ENCODE measurements at regions not wholly inside any gene's neighbourhood (a gene's known extent, or its start where the extent isn't known, plus 50 kb on each side); places are given as distances from the start of the nearest gene placed in this dataset.

DNA sequence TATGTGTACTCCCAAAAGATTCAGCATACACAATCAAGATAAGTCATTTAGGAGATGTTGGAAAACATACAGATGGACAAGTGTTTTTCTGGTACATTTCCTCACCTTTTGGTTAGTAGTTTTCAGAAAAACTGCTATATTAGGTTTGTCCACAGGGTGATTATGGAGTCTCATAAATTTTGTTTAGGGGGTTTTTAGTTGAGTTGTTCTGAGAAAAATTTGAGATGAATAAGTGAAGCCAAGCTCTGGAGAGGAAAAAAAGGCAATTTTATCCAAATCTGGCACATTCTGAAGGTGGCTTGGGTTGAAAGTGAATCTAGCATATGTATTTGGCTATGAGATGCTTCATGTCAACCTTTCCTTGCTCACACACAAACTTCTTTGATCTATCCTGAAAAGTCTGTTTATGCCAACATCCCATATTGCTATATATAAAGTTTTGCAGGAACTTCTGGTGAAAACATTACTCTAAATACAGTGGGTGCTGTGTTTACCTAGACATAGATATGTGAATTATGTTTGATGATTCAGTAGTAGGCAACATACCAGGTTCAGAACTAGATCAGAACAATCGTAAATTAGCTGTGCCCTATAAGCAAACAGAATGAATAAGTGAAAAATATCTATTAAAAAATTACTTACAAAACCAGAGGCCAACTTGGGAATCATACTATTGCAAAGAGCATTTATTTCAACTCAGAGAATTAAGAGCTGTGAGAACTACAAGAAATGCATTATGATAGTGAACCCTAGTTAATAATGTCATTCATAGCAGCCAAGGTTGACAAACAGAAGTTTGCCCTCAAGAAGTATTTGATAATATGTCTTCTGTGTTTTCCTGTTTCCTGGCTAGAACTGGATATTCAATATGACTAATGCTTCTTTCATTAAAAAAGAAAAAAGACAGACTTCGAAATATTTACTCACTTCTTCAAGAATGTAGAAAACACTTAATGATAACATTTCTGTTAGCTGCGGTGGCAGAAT lies 552.0 kb downstream of the IRS1 start:
- in situ Hi-C loops (cut with MboI; ENCODE audit: low sequenced_read_pairs) = no loop called here
- DNase-seq (ENCODE audit: low spot score in 2 of 2) = no peak
- Histone ChIP-seq H3K4me1 (no peaks in the 10 kb centered on the region), H3K27me3 (ENCODE audit: low read depth) (no peaks in the 10 kb centered on the region), H3K9me3 (no peaks in the 10 kb centered on the region), H3K4me3 (no peak overlapping the region), H3K36me3 (replicated peaks) (no peaks in the 10 kb centered on the region)

DNA sequence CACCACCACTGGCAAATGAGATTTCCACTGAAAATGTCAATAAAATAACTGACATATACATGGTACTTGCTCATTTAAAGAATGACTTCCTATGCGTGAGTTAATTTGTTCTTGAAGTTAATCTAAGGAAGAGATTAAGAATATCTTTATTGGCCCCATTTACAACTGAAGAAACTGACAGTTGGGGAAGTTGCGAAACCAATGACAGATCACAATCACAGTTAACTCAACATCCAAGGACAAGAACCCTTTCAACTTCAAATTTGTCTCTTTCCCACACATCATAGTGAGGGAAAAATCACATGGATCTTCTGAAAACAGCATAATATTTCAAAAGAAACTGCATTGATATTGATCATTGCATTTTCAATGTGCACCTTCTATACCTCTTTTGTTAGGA lies 565.4 kb downstream of the IRS1 start:
- H3K27me3 ChIP-seq (ENCODE audit: low read depth) = no peaks in the 10 kb centered on the region
- no peaks in the 10 kb centered on the region for H3K36me3 ChIP-seq (replicated peaks)
- H3K4me3 ChIP-seq = no peak overlapping the region
- no peak for DNase-seq (ENCODE audit: low spot score in 2 of 2)
- in situ Hi-C loops (cut with MboI; ENCODE audit: low sequenced_read_pairs) = no loop called here
- no peaks in the 10 kb centered on the region for H3K9me3 ChIP-seq
- H3K4me1 ChIP-seq = no peaks in the 10 kb centered on the region

DNA sequence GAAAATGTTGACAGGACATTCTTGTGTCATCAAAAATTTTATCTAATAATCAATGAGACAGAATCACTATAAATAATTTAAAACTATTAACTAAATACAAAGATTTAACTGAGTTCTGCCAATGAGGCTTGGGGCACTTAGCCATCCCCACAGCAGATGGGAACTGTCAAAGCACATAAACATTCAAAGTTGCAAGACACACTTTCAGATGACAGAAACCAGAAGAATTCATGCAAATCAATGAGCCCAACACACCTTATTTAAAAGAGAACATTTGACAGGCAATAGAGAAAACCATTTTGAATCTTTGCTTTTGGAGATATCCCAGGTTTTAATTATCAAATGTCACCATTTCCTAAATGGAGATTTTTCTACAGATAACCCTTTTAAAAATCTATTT lies 566.2 kb downstream of the IRS1 start:
- H3K4me1 ChIP-seq = no peaks in the 10 kb centered on the region
- no peak for DNase-seq (ENCODE audit: low spot score in 2 of 2)
- no peaks in the 10 kb centered on the region for H3K9me3 ChIP-seq
- no peak overlapping the region for H3K4me3 ChIP-seq
- H3K27me3 ChIP-seq (ENCODE audit: low read depth) = no peaks in the 10 kb centered on the region
- in situ Hi-C loops (cut with MboI; ENCODE audit: low sequenced_read_pairs) = no loop called here
- H3K36me3 ChIP-seq (replicated peaks) = no peaks in the 10 kb centered on the region

DNA sequence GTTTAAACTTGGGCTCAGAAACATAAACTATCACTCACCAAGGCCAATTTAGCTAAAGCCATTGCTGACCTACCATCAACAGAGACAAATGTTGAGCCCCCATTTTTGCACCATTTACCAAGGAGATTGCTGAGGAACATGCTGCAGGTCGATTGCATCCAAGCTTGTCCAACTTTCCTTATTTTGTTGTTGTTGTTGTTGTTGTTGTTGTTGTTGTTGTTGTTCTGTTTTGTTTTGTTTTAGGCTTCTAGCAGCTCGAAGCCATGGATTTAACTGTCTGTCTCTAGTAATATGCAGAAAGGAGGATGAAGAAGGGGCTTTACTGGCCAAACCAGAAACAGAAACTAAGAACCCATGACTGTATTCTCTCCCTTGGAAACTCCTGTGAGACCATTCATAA lies 571.5 kb downstream of the IRS1 start:
- H3K36me3 ChIP-seq (replicated peaks) = no peaks in the 10 kb centered on the region
- no peak for DNase-seq (ENCODE audit: low spot score in 2 of 2)
- H3K4me1 ChIP-seq = no peaks in the 10 kb centered on the region
- no peaks in the 10 kb centered on the region for H3K27me3 ChIP-seq (ENCODE audit: low read depth)
- no peaks in the 10 kb centered on the region for H3K9me3 ChIP-seq
- in situ Hi-C loops (cut with MboI; ENCODE audit: low sequenced_read_pairs) = no loop called here
- H3K4me3 ChIP-seq = no peak overlapping the region

DNA sequence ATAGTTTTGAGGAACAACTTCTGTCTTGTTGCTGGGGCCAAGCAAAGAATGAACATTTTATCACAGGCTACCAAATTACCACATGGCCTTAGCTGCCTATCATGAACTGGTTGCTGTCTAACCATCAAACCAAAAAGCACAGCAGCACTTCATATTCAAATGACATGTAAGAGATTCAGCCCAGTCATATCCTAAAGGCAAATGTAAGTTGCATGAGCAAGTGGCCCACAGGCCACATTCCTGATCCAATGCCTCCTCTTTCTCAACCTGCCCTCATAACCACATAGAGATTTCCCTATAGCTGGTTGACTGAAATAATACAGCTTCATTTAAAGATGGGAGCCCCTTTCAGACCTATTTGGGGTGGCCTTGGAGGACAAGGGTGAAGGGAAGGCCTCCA lies 572.3 kb downstream of the IRS1 start:
- H3K9me3 ChIP-seq = no peaks in the 10 kb centered on the region
- H3K4me3 ChIP-seq = no peak overlapping the region
- H3K36me3 ChIP-seq (replicated peaks) = no peaks in the 10 kb centered on the region
- in situ Hi-C loops (cut with MboI; ENCODE audit: low sequenced_read_pairs) = no loop called here
- DNase-seq (ENCODE audit: low spot score in 2 of 2) = no peak
- no peaks in the 10 kb centered on the region for H3K27me3 ChIP-seq (ENCODE audit: low read depth)
- no peaks in the 10 kb centered on the region for H3K4me1 ChIP-seq

DNA sequence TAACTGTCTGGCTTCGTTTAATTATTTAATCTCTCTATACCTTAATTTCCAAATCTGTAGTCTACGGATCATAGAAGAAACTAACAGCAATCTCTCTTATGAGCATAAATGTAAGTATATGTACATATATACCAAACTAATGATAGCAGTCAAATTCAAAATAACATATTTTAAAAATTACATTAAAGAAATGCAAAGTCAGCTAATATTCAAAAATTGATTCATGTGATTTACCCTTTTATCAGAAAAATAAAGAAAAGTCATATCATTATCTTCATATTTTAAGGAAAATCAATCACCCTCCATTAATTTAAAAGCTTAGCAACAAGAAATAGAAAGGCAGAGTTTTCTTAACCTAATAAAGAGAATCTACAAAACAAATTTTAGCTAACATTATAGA lies 575.9 kb downstream of the IRS1 start:
- no peaks in the 10 kb centered on the region for H3K27me3 ChIP-seq (ENCODE audit: low read depth)
- in situ Hi-C loops (cut with MboI; ENCODE audit: low sequenced_read_pairs) = no loop called here
- H3K36me3 ChIP-seq (replicated peaks) = no peaks in the 10 kb centered on the region
- no peaks in the 10 kb centered on the region for H3K9me3 ChIP-seq
- no peak overlapping the region for H3K4me3 ChIP-seq
- no peaks in the 10 kb centered on the region for H3K4me1 ChIP-seq
- no peak for DNase-seq (ENCODE audit: low spot score in 2 of 2)

DNA sequence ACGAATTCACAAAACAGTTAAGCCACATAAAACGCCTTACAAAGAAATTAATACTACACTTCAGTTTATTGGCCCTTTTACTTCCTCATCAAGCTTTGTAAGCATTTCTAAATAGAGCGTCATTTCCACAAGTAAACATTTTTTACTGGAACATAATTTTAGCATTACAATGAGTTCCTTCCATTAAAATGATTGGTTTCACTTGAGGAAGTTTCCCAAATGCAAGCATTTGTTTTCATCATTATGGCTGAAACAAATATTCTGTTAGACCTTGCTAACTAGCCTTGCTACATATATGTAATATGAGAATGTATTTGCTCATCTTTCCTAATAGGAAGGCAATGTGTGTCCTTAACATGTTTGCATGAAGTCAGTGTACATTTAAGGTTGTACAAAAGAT lies 579.1 kb downstream of the IRS1 start:
- in situ Hi-C loops (cut with MboI; ENCODE audit: low sequenced_read_pairs) = no loop called here

DNA sequence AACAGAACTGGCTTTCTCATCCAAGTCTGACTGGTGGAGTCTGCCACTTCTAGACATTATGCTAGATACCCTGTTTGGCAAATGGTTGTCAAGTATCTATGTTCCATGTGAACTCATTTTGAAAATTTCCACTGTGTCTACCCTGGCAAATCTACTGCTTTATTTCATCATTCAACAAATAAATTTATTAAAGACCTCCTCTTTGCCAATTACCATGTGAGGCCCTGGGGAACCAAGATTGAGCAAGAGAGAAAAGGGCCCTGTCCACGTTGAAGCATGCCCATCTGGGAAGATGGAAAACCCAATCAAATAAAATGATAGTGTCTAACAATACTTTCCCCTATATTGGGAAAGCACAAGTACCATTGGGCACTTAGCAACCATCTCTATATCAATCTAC lies 582.4 kb downstream of the IRS1 start:
- Histone ChIP-seq H3K4me1 (no peaks in the 10 kb centered on the region), H3K9me3 (no peaks in the 10 kb centered on the region), H3K4me3 (no peak overlapping the region), H3K36me3 (replicated peaks) (no peaks in the 10 kb centered on the region), H3K27me3 (ENCODE audit: low read depth) (0 out of 2 replicates have a peak, but pooled peaks cover 1% of the 10 kb centered on the region)
- no peak for DNase-seq (ENCODE audit: low spot score in 2 of 2)
- in situ Hi-C loops (cut with MboI; ENCODE audit: low sequenced_read_pairs) = no loop called here

More for the DNA sequence above, 579.1 kb downstream of the IRS1 start:
- no peak overlapping the region for H3K4me3 ChIP-seq
- DNase-seq (ENCODE audit: low spot score in 2 of 2) = no peak
- H3K27me3 ChIP-seq (ENCODE audit: low read depth) = no peaks in the 10 kb centered on the region
- H3K36me3 ChIP-seq (replicated peaks) = no peaks in the 10 kb centered on the region
- H3K4me1 ChIP-seq = no peaks in the 10 kb centered on the region
- H3K9me3 ChIP-seq = no peaks in the 10 kb centered on the region

DNA sequence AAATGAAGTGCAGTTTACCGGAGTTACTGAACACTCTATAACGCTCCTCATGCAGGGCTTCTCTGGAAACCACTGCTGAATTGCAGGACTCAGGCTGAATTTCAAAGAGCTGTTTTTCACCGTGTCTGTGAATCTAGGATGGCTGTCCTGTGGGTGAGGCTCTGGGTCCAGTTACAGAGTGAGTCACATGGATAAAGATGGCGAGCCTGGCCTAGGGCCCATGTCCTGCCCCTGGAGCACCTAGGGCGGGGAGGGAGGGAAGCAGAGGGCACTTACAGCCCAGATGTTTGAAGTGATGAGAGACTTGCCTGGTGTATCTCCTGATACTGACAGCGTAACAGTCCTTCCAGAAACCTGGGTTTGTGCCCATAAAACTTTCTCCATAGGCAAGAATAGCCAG lies 583.0 kb downstream of the IRS1 start:
- in situ Hi-C loops (cut with MboI; ENCODE audit: low sequenced_read_pairs) = no loop called here
- Histone ChIP-seq H3K36me3 (replicated peaks) (no peaks in the 10 kb centered on the region), H3K4me1 (no peaks in the 10 kb centered on the region), H3K4me3 (no peak overlapping the region), H3K27me3 (ENCODE audit: low read depth) (0 out of 2 replicates have a peak, but pooled peaks cover 2% of the 10 kb centered on the region), H3K9me3 (no peaks in the 10 kb centered on the region)
- no peak for DNase-seq (ENCODE audit: low spot score in 2 of 2)

DNA sequence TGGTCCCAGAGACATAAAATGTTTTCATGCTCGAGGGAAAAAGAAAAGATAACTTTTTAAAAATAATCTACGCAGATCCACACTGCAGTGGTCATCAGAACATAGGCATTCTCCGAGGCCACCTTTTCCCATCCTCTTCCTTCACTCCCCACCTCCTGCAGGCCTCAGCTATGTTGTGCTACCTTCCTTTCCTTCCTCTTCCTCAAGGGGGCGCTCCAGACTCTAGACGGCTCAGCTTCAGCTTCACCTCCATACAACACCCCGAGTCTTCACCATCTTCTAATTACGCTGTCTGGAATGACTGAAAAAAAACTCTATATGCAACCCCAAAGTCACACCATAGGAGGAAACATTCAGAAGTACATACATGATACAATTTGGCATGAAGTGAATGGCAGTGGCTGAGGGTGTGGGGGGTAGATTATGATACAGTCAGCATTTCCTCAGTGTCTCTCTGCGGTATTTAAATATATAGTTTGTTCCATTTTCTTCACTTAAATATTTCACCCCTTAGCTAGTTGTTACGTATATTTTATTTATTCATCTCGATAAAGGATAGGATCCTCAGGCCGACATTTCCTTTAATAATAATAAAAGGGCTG lies 583.6 kb downstream of the IRS1 start:
- 0 out of 2 replicates have a peak, but pooled peaks cover 2% of the 10 kb centered on the region for H3K27me3 ChIP-seq (ENCODE audit: low read depth)
- no peak overlapping the region for H3K4me3 ChIP-seq
- H3K4me1 ChIP-seq = no peaks in the 10 kb centered on the region
- H3K9me3 ChIP-seq = no peaks in the 10 kb centered on the region
- in situ Hi-C loops (cut with MboI; ENCODE audit: low sequenced_read_pairs) = no loop called here
- H3K36me3 ChIP-seq (replicated peaks) = no peaks in the 10 kb centered on the region
- peak; percentile 47 to 81 for DNase-seq (ENCODE audit: low spot score in 2 of 2)

DNA sequence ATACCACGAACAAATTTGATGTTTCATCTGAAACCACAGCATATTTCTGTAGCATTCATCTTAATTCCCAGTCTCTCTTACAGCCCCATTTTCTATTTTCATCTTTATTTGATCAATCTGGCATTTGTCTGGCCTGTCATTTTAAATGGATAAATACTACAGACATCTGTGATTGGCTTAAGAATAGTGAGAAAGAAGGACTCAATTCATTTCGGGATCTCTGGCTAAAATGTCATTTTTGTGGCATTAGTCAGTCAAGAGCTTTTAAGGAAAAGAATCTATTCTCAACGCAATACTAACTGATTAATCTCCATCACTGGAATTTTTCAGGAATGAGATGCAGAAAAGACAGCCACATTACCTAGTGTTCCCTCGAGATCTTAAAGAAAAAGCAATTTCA lies 585.9 kb downstream of the IRS1 start:
- Histone ChIP-seq H3K9me3 (no peaks in the 10 kb centered on the region), H3K4me1 (no peaks in the 10 kb centered on the region), H3K4me3 (no peak overlapping the region), H3K36me3 (replicated peaks) (no peaks in the 10 kb centered on the region), H3K27me3 (ENCODE audit: low read depth) (0 out of 2 replicates have a peak, but pooled peaks cover 2% of the 10 kb centered on the region)
- DNase-seq (ENCODE audit: low spot score in 2 of 2) = no peak
- in situ Hi-C loops (cut with MboI; ENCODE audit: low sequenced_read_pairs) = no loop called here

DNA sequence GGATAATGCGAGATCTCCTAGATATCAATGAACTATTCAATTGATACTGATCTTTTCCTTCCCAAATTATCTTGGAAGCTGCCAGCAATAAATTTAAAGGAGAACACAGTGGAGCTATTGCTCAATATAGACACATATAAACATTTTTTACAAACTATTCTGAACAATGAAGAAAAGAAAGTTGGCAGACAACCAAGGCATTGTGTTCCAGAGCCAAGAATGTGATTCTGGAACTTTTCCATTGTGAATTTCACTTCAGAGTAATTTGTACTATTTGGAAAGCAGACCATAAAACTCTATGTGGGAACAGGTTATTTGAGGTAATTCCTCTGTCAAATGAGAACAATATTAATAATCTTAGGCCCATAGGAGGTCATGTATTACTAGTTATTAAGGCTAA lies 588.2 kb downstream of the IRS1 start:
- Histone ChIP-seq H3K36me3 (replicated peaks) (no peaks in the 10 kb centered on the region), H3K27me3 (ENCODE audit: low read depth) (0 out of 2 replicates have a peak, but pooled peaks cover 2% of the 10 kb centered on the region), H3K9me3 (no peaks in the 10 kb centered on the region), H3K4me3 (no peak overlapping the region), H3K4me1 (no peaks in the 10 kb centered on the region)
- in situ Hi-C loops (cut with MboI; ENCODE audit: low sequenced_read_pairs) = no loop called here
- DNase-seq (ENCODE audit: low spot score in 2 of 2) = peak in 1 of 2 experiments; percentile 18

DNA sequence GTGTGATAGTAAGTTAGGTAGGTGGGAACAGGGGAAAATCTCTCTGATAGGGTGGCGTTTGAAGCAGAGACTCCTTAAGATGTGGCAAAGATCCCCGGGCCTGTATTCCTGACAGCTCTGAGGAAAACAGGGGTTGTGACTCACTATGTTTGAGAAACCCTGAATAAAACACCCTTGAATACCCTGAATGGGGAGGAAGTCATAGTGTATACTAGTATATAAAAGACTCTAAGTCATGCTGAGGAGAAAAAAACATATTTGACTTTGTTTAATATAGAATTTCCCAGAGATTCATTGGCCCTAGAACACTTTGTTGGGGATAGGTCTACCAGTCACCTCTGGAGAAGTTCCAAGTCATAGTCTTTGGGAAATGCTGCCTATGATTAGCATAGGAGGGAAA lies 590.9 kb downstream of the IRS1 start:
- Histone ChIP-seq H3K9me3 (no peaks in the 10 kb centered on the region), H3K4me1 (no peaks in the 10 kb centered on the region), H3K27me3 (ENCODE audit: low read depth) (0 out of 2 replicates have a peak, but pooled peaks cover 2% of the 10 kb centered on the region), H3K36me3 (replicated peaks) (no peaks in the 10 kb centered on the region), H3K4me3 (no peak overlapping the region)
- DNase-seq (ENCODE audit: low spot score in 2 of 2) = no peak
- in situ Hi-C loops (cut with MboI; ENCODE audit: low sequenced_read_pairs) = no loop called here

DNA sequence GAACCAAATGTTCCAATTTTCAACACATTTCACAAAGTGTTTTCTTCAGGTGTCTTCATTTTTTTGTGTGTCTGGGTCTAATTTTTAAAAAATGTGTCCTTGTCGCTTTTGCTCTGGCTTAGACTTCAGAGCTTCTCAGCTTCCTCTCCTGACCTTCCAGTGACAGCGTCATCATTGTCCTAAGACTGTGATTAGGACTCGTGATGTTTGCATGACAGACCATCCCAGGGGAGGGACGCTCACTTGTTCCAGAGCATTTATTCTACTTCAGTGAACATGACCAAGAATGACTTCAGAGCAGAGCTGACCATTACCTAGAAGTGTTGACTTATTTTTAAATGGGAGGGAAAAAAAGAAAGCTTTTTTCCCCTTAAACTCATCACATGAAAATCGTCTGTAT lies 591.9 kb downstream of the IRS1 start:
- H3K4me1 ChIP-seq = no peaks in the 10 kb centered on the region
- H3K36me3 ChIP-seq (replicated peaks) = no peaks in the 10 kb centered on the region
- H3K9me3 ChIP-seq = no peaks in the 10 kb centered on the region
- no peak for DNase-seq (ENCODE audit: low spot score in 2 of 2)
- in situ Hi-C loops (cut with MboI; ENCODE audit: low sequenced_read_pairs) = no loop called here
- H3K4me3 ChIP-seq = no peak overlapping the region
- H3K27me3 ChIP-seq (ENCODE audit: low read depth) = 0 out of 2 replicates have a peak, but pooled peaks cover 2% of the 10 kb centered on the region

All from HAP-1 (cell line).